SK-N-SH treated with all-trans-retinoic acid at 6 μM for 48 hours (cell line): ENCODE measurements at regions not wholly inside any gene's neighbourhood (a gene's known extent, or its start where the extent isn't known, plus 50 kb on each side); places are given as distances from the start of the nearest gene placed in this dataset.
"Not testable (repeated sequence)": the region's sequence is repeated elsewhere in the genome, so short reads cannot be mapped to it uniquely, and the experiment has no call there.

ENCODE experiments used
- ATAC-seq: fragments of 200-7000 bp; cut with Tn5 transposase; 3 replicates; pipeline ENCODE4 v1.9.1; 2020; ENCODE audit warnings: mild to moderate bottlenecking, moderate library complexity
- ARNTL ChIP-seq: fragments of 450-650 bp; formaldehyde crosslinking; IDR thresholded peaks from 2 replicates; pipeline ENCODE4 v1.5.0; 2020; ENCODE audit warnings: low read depth, mild to moderate bottlenecking, moderate library complexity, borderline replicate concordance
- BACH2 ChIP-seq: fragments of 250-450 bp; sonication (Bioruptor Pico); IDR thresholded peaks from 2 replicates; pipeline ENCODE4 v1.9.0; 2021; ENCODE audit warnings: mild to moderate bottlenecking, borderline replicate concordance
- CSDC2 ChIP-seq: fragments of 250-450 bp; sonication (Bioruptor Pico); IDR thresholded peaks from 2 replicates; pipeline ENCODE4 v1.5.0; 2020; ENCODE audit warnings: mild to moderate bottlenecking, moderate library complexity
- ESRRG ChIP-seq: fragments of 250-450 bp; sonication (Bioruptor Pico); IDR thresholded peaks from 2 replicates; pipeline ENCODE4 v1.6.1; 2021; ENCODE audit warnings: mild to moderate bottlenecking
- GLIS3 ChIP-seq: fragments of 250-450 bp; sonication (Bioruptor Pico); IDR thresholded peaks from 2 replicates; pipeline ENCODE4 v1.5.0; 2020; ENCODE audit warnings: mild to moderate bottlenecking, moderate library complexity
- ISL1 ChIP-seq: fragments of 250-450 bp; sonication (Bioruptor Pico); IDR thresholded peaks from 2 replicates; pipeline ENCODE4 v2.1.2; 2022; ENCODE audit warnings: mild to moderate bottlenecking, moderate library complexity
- OSR1 ChIP-seq: fragments of 250-450 bp; sonication (Bioruptor Pico); IDR thresholded peaks from 2 replicates; pipeline ENCODE4 v1.8.0; 2022; ENCODE audit warnings: moderate library complexity, mild to moderate bottlenecking, inconsistent platforms
- POU6F1 ChIP-seq: fragments of 250-450 bp; sonication (Bioruptor Pico); IDR thresholded peaks from 2 replicates; pipeline ENCODE4 v1.8.0; 2021; ENCODE audit warnings: low read depth, mild to moderate bottlenecking, moderate library complexity, borderline replicate concordance
- PPARA ChIP-seq: fragments of 250-450 bp; sonication (Bioruptor Pico); IDR thresholded peaks from 2 replicates; pipeline ENCODE4 v1.5.0; 2020; ENCODE audit warnings: mild to moderate bottlenecking, borderline replicate concordance
- RARB ChIP-seq: fragments of 250-450 bp; sonication (Bioruptor Pico); IDR thresholded peaks from 2 replicates; pipeline ENCODE4 v1.8.0; 2021; ENCODE audit warnings: mild to moderate bottlenecking, moderate library complexity
- SNAI2 ChIP-seq: fragments of 250-450 bp; sonication (Bioruptor Pico); IDR thresholded peaks from 2 replicates; pipeline ENCODE4 v1.5.0; 2020; ENCODE audit warnings: mild to moderate bottlenecking, moderate library complexity
- TCF4 ChIP-seq: fragments of 250-450 bp; sonication (Bioruptor Pico); IDR thresholded peaks from 2 replicates; pipeline ENCODE4 v1.8.0; 2021; ENCODE audit warnings: mild to moderate bottlenecking, moderate library complexity, borderline replicate concordance
- TOX ChIP-seq: fragments of 250-450 bp; sonication (Bioruptor Pico); IDR thresholded peaks from 2 replicates; pipeline ENCODE4 v1.8.0; 2021; ENCODE audit warnings: mild to moderate bottlenecking, moderate library complexity, borderline replicate concordance
- ZC3H10 ChIP-seq: fragments of 250-450 bp; sonication (Bioruptor Pico); IDR thresholded peaks from 2 replicates; pipeline ENCODE4 v1.5.1; 2021; ENCODE audit warnings: mild to moderate bottlenecking, moderate library complexity
- ZFP3 ChIP-seq: fragments of 250-450 bp; sonication (Bioruptor Pico); IDR thresholded peaks from 2 replicates; pipeline ENCODE4 v1.5.0; 2020; ENCODE audit warnings: mild to moderate bottlenecking, moderate library complexity
- ZFP30 ChIP-seq: fragments of 450-650 bp; formaldehyde crosslinking; IDR thresholded peaks from 2 replicates; pipeline ENCODE4 v1.5.0; 2022; ENCODE audit warnings: mild to moderate bottlenecking, moderate library complexity
- ZNF565 ChIP-seq: fragments of 450-650 bp; formaldehyde crosslinking; conservative IDR thresholded peaks from 2 replicates; pipeline ENCODE4 v1.5.0; 2020; ENCODE audit warnings: low read depth, mild to moderate bottlenecking, moderate library complexity
- ZNF70 ChIP-seq: fragments of 450-650 bp; formaldehyde crosslinking; IDR thresholded peaks from 2 replicates; pipeline ENCODE4 v1.5.0; 2020; ENCODE audit warnings: mild to moderate bottlenecking, moderate library complexity
- ZNF8 ChIP-seq: fragments of 450-650 bp; formaldehyde crosslinking; IDR thresholded peaks from 2 replicates; pipeline ENCODE4 v1.5.0; 2020; ENCODE audit warnings: mild to moderate bottlenecking, moderate library complexity
- TF ChIP-seq, protein P1 (sequence below): fragments of 250-450 bp; sonication (Bioruptor Pico); IDR thresholded peaks from 2 replicates; pipeline ENCODE4 v1.8.0; 2020; ENCODE audit warnings: mild to moderate bottlenecking, moderate library complexity, borderline replicate concordance
- TF ChIP-seq, protein P2 (sequence below): fragments of 250-450 bp; sonication (Bioruptor Pico); IDR thresholded peaks from 2 replicates; pipeline ENCODE4 v1.5.1; 2021; ENCODE audit warnings: mild to moderate bottlenecking, moderate library complexity
- TF ChIP-seq, protein P3 (sequence below): fragments of 250-450 bp; sonication (Bioruptor Pico); IDR thresholded peaks from 2 replicates; pipeline ENCODE4 v1.5.1; 2020; ENCODE audit warnings: low read depth, mild to moderate bottlenecking, moderate library complexity

DNA sequence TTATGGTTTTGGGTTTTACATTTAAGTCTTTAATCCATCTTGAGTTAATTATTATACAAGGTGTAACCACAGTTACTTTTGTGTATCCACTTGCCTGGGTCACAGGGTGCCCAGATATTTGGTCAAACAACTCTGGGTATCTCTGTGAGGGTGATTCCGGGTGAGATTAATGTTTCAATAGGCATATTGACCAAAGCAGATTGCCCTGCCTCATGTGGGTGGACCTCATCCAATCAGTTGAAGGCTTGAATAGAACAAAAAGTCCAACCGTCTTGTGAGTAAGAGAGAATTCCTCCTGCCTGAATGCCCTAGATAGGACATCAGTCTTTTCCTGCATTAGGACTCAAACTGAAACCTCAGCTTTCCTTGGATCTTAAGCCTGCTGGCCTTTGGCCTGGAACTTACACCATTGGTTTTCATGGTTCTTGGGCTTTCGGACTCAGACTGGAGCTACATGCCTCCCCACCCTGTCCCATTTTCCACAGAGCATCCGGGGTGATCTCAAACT, 68.9 kb upstream of the ST8SIA6 start (continued):
- TF ChIP-seq, protein P1, sequence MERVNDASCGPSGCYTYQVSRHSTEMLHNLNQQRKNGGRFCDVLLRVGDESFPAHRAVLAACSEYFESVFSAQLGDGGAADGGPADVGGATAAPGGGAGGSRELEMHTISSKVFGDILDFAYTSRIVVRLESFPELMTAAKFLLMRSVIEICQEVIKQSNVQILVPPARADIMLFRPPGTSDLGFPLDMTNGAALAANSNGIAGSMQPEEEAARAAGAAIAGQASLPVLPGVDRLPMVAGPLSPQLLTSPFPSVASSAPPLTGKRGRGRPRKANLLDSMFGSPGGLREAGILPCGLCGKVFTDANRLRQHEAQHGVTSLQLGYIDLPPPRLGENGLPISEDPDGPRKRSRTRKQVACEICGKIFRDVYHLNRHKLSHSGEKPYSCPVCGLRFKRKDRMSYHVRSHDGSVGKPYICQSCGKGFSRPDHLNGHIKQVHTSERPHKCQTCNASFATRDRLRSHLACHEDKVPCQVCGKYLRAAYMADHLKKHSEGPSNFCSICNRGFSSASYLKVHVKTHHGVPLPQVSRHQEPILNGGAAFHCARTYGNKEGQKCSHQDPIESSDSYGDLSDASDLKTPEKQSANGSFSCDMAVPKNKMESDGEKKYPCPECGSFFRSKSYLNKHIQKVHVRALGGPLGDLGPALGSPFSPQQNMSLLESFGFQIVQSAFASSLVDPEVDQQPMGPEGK (CRISPR knock-in tag) = no peak
- TF ChIP-seq ZNF8 (CRISPR knock-in tag) = no peak
- no peak for TF ChIP-seq ZNF70 (CRISPR knock-in tag)
- TF ChIP-seq TOX (CRISPR knock-in tag) = no peak
- TF ChIP-seq TCF4 (CRISPR knock-in tag) = no peak

GRCh38 chr10:17522269-17522668, 67.9 kb upstream of the ST8SIA6 start:
- not testable (repeated sequence) for ATAC-seq

GRCh38 chr10:17519457-17519856, 65.1 kb upstream of the ST8SIA6 start:
- no peak for TF ChIP-seq BACH2 (CRISPR knock-in tag)
- TF ChIP-seq, protein P2, sequence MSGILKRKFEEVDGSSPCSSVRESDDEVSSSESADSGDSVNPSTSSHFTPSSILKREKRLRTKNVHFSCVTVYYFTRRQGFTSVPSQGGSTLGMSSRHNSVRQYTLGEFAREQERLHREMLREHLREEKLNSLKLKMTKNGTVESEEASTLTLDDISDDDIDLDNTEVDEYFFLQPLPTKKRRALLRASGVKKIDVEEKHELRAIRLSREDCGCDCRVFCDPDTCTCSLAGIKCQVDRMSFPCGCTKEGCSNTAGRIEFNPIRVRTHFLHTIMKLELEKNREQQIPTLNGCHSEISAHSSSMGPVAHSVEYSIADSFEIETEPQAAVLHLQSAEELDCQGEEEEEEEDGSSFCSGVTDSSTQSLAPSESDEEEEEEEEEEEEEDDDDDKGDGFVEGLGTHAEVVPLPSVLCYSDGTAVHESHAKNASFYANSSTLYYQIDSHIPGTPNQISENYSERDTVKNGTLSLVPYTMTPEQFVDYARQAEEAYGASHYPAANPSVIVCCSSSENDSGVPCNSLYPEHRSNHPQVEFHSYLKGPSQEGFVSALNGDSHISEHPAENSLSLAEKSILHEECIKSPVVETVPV (CRISPR knock-in tag) = no peak
- no peak for TF ChIP-seq TCF4 (CRISPR knock-in tag)
- no peak for TF ChIP-seq RARB (CRISPR knock-in tag)
- no peak for TF ChIP-seq ZC3H10 (CRISPR knock-in tag)
- no peak for TF ChIP-seq OSR1 (CRISPR knock-in tag)
- TF ChIP-seq SNAI2 (CRISPR knock-in tag) = no peak
- TF ChIP-seq CSDC2 (CRISPR knock-in tag) = no peak
- TF ChIP-seq ZNF8 (CRISPR knock-in tag) = no peak
- no peak for TF ChIP-seq GLIS3
- no peak for TF ChIP-seq ZNF565
- TF ChIP-seq ESRRG (CRISPR knock-in tag) = no peak
- TF ChIP-seq ZFP30 (CRISPR knock-in tag) = no peak
- TF ChIP-seq ISL1 (CRISPR knock-in tag) = no peak
- no peak for TF ChIP-seq ARNTL
- no peak for TF ChIP-seq ZNF70 (CRISPR knock-in tag)
- TF ChIP-seq, protein P1 (CRISPR knock-in tag) = no peak
- TF ChIP-seq, protein P3, sequence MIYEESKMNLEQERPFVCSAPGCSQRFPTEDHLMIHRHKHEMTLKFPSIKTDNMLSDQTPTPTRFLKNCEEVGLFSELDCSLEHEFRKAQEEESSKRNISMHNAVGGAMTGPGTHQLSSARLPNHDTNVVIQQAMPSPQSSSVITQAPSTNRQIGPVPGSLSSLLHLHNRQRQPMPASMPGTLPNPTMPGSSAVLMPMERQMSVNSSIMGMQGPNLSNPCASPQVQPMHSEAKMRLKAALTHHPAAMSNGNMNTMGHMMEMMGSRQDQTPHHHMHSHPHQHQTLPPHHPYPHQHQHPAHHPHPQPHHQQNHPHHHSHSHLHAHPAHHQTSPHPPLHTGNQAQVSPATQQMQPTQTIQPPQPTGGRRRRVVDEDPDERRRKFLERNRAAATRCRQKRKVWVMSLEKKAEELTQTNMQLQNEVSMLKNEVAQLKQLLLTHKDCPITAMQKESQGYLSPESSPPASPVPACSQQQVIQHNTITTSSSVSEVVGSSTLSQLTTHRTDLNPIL (CRISPR knock-in tag) = no peak
- TF ChIP-seq ZFP3 = no peak
- no peak for ATAC-seq

DNA sequence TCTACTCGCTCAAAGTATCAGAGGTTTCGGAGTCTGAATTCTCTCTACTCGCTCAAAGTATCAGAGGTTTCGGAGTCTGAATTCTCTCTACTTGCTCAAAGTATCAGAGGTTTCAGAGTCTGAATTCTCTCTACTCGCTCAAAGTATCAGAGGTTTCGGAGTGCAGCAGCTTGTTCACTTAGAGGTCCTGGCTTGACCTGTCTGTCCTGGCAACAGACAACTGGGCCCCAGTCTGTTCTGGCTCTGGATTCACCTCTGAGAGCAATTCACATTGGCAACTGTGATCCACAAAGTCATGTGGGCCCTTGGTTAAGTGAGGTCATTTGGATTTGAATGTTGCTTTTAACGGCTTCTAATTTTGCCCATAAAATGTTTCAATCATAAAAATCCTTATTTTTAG, 63.9 kb upstream of the ST8SIA6 start:
- no peak for ATAC-seq
- TF ChIP-seq TOX (CRISPR knock-in tag) (no peak), RARB (CRISPR knock-in tag) (no peak), ZC3H10 (CRISPR knock-in tag) (no peak), BACH2 (CRISPR knock-in tag) (no peak), POU6F1 (CRISPR knock-in tag) (no peak), PPARA (CRISPR knock-in tag) (no peak), ZNF70 (CRISPR knock-in tag) (no peak), ESRRG (CRISPR knock-in tag) (no peak), ISL1 (CRISPR knock-in tag) (no peak), TCF4 (CRISPR knock-in tag) (no peak), ZFP3 (no peak), ZFP30 (CRISPR knock-in tag) (no peak)
- TF ChIP-seq, protein P2 (CRISPR knock-in tag) = no peak
- TF ChIP-seq, protein P3 (CRISPR knock-in tag) = no peak
- TF ChIP-seq, protein P1 (CRISPR knock-in tag) = no peak
